SK-N-SH treated with all-trans-retinoic acid at 6 μM for 48 hours (cell line): ENCODE measurements at regions not wholly inside any gene's neighbourhood (a gene's known extent, or its start where the extent isn't known, plus 50 kb on each side); places are given as distances from the start of the nearest gene placed in this dataset.

Experiments used
- ARNTL ChIP-seq: fragments of 450-650 bp; formaldehyde crosslinking; IDR thresholded peaks from 2 replicates; pipeline ENCODE4 v1.5.0; 2020; ENCODE audit warnings: low read depth, mild to moderate bottlenecking, moderate library complexity, borderline replicate concordance
- POU6F1 ChIP-seq: fragments of 250-450 bp; sonication (Bioruptor Pico); IDR thresholded peaks from 2 replicates; pipeline ENCODE4 v1.8.0; 2021; ENCODE audit warnings: low read depth, mild to moderate bottlenecking, moderate library complexity, borderline replicate concordance
- ZC3H10 ChIP-seq: fragments of 250-450 bp; sonication (Bioruptor Pico); IDR thresholded peaks from 2 replicates; pipeline ENCODE4 v1.5.1; 2021; ENCODE audit warnings: mild to moderate bottlenecking, moderate library complexity

- TF ChIP-seq POU6F1 (CRISPR knock-in tag): no peak
- TF ChIP-seq ARNTL: no peak
- no peak for TF ChIP-seq ZC3H10 (CRISPR knock-in tag)
Observed at GRCh38 chr21:27562303-27562702, 595.4 kb upstream of the ADAMTS5 start.
